HG03039 (cell line): ENCODE measurements at regions not wholly inside any gene's neighbourhood (a gene's known extent, or its start where the extent isn't known, plus 50 kb on each side); places are given as distances from the start of the nearest gene placed in this dataset.

Experiments
- ATAC-seq: cut with Tn5 transposase; IDR thresholded peaks from one replicate; pipeline ENCODE4 v1.9.1; 2021; ENCODE audit warnings: mild to moderate bottlenecking, moderate library complexity; ENCODE audit not compliant: unreplicated experiment

DNA sequence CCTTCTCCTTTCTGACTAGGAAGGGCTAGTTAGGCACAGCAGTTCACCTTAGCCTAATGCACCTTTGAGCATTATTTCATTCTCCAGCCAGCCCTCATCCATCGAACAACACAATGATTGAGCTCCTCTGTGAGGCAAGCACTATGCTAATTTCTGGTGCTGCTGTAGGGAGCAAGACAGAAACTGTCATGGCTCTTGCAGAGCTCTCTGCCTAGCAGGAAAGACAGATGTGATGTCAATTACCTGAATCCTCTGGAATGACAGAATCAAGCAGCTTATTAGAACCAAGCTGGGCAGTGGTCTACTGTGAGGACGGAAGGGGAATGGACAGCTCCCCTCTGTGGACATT lies 256.1 kb upstream of the NOCT start:
- ATAC-seq = no peak

GRCh38 chr4:138758876-138759553 lies 256.6 kb upstream of the NOCT start:
- no peak for ATAC-seq

DNA sequence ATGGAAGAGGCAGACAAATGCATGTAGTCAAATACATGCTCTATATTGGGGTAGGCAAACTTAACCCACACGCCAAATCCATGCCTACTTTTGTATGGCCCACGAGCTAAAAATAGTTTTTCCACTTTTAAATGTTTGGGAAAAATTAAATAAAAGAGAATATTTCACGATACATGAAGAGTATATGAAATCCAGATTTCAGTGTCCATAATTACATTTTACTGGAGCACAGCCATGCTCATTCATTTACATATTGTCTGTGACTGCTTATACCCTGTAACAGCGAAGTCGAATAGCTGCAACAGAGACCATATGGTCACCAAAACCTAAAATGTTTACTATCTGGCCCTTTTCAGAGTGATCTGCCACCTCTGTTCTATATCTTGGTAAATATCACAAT lies 257.4 kb upstream of the NOCT start:
- no peak for ATAC-seq

- no peak for ATAC-seq
Observed at GRCh38 chr4:138757432-138757831, 258.1 kb upstream of the NOCT start.

DNA sequence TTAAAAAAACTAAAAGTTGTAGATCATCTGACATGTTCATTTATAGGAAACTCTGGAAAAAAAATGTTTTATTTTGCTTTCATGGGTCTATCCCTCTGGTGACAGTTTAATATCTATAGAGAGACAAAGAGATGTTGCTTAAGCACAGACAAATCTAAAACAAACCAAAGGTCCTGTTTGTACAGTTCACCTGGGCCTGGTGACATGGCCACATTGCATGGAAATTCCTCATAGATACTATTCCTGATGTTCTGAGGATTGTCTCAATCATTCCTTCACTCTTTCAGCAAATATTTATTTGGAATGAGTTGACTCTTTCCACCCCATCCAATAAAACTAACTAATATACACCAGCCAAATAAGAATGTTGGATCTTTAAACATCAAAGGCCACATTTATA lies 259.1 kb upstream of the NOCT start:
- ATAC-seq = no peak

- ATAC-seq = no peak
Observed at GRCh38 chr4:138751309-138751708, 264.3 kb upstream of the NOCT start.

- no peak for ATAC-seq
Observed at GRCh38 chr4:138749303-138749702, 266.3 kb upstream of the NOCT start.

DNA sequence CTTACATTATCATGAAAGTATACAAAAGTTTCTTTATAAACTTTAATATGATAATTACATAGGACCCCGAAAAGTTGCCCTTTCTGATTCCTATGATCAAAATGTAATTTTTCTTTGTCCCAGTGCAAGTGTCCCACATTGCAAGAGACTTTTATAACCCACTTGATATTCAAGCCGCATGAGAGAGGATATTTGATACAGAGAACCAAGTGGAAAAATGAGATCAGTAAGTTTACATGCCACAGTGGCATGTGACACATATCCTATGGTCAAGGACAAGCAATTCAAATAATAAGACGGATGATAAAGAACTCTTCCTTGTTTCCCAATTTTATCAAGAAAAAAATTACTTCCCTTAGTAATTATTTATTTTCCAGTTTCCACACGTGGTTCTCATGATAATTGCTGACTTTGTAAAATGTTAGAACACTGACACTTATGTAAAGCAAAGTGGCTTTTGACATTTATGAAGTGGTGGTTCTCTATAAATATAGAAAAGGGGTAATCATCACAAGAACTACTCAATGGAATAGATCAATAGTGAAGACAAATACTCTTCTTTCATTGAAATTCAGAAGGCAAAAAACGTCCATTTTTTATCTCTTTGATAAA lies 273.7 kb upstream of the NOCT start:
- ATAC-seq = no peak

DNA sequence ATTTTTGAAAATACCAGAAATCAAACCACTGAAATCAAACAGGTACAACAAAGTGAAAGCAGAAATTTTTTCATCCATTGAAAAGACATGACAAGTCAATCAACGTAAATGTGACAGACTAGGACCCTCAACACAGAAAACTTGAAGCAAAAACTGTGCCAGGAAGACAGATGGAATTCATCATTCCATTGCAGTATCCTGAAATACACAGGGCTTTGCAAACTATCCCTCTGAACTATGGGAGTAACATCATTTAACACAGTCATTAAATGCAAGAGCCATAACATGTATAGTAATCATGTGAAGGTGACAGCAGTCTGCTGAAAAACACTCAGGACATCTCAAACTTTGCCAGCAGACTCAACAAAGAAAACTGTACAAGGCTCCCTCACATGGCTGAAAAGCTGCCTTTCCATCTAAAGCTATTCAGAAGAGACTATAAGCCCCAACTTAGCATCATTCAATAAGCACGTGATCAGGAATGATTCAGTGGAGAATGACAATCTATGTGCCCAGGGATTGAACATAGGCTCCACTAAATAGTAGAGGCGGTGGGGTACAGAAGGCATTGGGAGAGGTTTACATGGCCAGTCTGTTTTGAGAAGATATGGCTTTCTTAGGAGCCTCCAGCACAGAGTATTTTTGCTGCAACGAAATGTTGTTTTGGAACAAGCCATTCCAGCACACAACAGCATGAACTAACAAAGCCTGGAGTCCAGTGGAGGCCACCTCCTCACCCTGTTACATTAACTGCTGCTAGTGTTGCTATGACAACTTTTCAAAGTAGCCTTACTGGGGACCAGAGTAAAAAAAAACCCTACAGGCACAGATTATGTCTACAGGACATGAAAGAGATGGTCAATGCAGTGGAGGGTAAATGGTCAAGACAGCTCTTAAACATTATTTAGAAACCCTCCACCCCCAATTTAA lies 274.5 kb upstream of the NOCT start:
- ATAC-seq = no peak

GRCh38 chr4:138736362-138736761 lies 279.2 kb upstream of the NOCT start:
- ATAC-seq = no peak

GRCh38 chr4:138734746-138735145 lies 280.8 kb upstream of the NOCT start:
- no peak for ATAC-seq

GRCh38 chr4:138728566-138728965 lies 287.0 kb upstream of the NOCT start:
- no peak for ATAC-seq

GRCh38 chr4:138727731-138728130 lies 287.9 kb upstream of the NOCT start:
- ATAC-seq = no peak

- ATAC-seq = no peak
Observed at GRCh38 chr4:138724530-138724929, 291.1 kb upstream of the NOCT start.

- ATAC-seq = no peak
Observed at GRCh38 chr4:138716559-138717335, 298.8 kb upstream of the NOCT start.

- ATAC-seq = no peak
Observed at GRCh38 chr4:138710297-138710696, 305.3 kb upstream of the NOCT start.

GRCh38 chr4:138709859-138710258 lies 305.7 kb upstream of the NOCT start:
- ATAC-seq = no peak

- ATAC-seq = no peak
Observed at GRCh38 chr4:138707746-138708677, 307.6 kb upstream of the NOCT start.

DNA sequence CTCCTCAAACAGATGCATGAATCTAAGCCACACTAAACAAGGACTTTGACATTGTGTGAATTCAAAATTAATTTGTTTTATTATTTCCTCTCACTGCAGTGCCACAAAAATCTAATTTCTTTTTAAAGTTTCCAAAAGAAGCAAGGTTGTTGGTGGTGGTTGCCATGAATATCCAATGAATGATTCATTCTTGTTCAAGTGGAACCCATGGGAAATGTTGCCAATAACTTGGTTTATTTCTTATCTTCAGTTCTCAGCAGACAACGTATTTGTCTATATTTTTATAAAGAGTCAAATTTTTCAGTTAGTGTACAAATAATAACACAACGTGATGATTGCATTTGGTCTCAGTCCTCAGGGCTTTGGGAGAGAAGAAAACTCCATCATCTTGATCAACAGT lies 309.4 kb upstream of the NOCT start:
- no peak for ATAC-seq

DNA sequence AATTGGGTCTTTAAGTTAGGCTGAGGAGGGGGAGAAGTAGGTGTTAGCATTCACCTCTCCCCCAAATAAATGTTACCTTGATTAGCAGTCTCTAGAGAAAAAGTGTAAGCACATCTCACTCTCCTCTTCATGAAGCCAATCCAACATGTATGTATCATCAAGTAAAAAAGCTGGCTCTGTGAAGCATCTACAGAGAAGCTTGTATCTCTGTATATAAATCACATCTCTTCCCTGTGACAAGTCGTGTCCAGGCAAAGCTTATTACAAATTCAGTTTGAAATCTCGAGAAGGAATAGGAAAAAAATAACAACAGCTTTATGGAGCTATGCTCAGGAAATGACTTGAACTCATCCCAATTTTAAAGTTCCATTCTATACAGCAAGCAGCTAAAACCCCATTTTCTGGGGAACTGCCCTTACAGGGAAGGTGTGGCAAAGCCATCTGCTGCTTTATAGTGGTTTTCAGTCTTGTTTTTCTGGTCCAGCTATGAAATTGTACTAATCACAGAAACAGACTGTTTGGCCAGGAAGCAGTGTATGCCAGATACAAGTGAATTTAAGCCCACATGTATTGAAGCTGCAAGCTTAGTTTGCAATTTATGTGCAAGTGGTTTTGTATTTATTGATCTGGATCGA lies 313.3 kb upstream of the NOCT start:
- ATAC-seq = no peak
